GM18511 (cell line): ENCODE measurements at regions not wholly inside any gene's neighbourhood (a gene's known extent, or its start where the extent isn't known, plus 50 kb on each side); places are given as distances from the start of the nearest gene placed in this dataset.

ENCODE experiments used
- ATAC-seq: cut with Tn5 transposase; IDR thresholded peaks from one replicate; pipeline ENCODE4 v1.9.1; 2021; ENCODE audit warnings: mild to moderate bottlenecking, moderate library complexity; ENCODE audit not compliant: unreplicated experiment

DNA sequence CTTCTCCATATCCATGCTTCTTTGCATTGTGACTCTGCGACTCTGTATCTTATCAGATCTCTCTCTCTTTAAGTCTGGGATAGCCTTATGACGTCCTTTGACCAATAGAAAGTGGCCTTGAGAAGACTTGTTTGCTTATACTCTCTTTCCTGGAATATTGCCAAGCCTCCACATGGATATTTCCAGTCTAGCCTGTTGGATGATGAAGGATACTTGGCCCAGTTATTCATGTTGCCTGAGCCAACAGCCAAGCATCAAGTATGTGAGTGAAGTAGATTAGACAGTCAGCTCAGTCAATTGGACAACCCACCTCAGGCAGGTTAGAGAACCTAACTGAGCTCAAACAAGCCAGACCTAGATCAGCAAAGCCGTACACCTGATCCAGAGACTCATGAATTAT, 864.2 kb upstream of the MGAT4C start:
- ATAC-seq, result no peak

GRCh38 chr12:87119713-87120112, 863.5 kb upstream of the MGAT4C start:
- no peak for ATAC-seq

DNA sequence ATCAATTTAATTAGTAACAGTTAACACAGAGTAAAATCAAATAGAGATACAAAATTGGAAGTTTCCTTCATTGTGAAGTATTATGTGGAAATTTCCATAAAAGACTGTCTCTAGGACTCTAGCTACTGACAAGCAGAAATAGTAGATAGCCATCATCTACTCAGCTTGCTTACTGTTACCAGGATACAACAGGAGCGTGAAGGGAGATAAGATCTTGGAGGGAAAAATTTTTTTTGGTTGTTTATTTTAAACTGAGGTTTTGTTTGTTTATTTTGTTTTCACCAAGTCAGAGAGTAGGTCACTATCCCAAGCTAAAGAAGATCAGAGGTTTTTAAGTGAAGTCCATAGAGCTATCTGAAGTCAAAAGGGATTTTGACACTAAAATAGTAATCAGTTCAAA, 861.3 kb upstream of the MGAT4C start:
- ATAC-seq, result no peak

GRCh38 chr12:87116780-87117179, 860.6 kb upstream of the MGAT4C start:
- ATAC-seq, result no peak

GRCh38 chr12:87112571-87113345, 856.6 kb upstream of the MGAT4C start:
- ATAC-seq, result no peak

- no peak for ATAC-seq
These were observed 851.6 kb upstream of the MGAT4C start for GRCh38 chr12:87107766-87108165.

- no peak for ATAC-seq
These were observed 851.1 kb upstream of the MGAT4C start for GRCh38 chr12:87107270-87107669.

- no peak for ATAC-seq
These were observed 839.9 kb upstream of the MGAT4C start for GRCh38 chr12:87096082-87096585.

- ATAC-seq, result no peak
These were observed 838.2 kb upstream of the MGAT4C start for GRCh38 chr12:87094356-87094755.

- no peak for ATAC-seq
These were observed 836.2 kb upstream of the MGAT4C start for GRCh38 chr12:87092421-87092820.

DNA sequence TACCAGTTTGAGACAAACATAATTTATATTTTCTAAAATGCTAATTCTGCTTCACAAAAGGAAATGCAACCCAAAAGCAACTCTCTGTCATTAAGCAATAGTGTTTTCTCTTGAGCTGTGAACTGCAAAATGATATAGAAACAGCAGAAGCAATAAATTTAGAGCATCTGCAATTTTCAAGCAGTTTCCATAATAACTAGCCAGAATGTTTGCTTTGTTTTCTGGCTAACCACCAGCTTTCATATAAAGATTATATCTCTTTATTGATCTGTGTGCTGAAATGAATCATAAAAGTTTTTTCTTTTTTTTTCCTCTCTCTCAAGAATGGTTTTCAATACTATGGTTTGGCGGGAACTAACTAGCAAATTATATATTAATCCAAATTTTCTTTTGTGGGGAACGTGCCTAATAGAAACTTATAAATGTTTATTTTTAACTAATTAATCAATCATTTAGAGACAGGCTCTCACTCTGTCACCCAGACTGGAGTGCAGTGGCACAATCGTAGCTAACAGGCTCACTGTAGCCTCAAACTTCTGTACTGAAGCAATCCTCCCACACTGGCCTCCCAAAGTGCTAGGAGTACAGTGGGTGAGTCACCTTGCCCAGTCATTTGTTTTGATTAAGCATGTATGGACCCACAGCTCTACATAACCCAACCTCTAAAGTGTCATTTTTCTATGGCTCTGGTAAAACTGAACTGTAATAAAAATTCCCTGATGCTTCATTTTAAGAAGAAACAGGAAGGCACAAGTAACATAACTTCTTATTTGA, 830.1 kb upstream of the MGAT4C start:
- no peak for ATAC-seq

DNA sequence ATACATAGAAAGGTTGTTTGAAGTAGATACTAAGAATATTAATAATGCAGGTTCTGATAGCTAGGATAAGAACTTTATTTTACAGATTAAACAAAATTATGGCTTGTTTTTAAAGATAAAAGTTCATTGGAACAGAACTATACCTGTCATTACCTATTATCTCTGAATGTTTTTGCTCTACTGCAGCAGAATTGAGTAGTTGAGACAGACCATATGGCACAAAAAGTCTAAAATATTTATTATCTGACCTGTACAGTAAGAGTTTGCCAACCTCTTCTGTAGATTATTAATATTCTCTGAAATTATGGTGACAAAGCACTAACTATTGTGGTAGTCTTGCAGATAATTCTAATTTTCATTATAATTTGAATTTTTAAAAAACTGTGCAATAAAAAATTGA, 829.1 kb upstream of the MGAT4C start:
- ATAC-seq, result no peak

DNA sequence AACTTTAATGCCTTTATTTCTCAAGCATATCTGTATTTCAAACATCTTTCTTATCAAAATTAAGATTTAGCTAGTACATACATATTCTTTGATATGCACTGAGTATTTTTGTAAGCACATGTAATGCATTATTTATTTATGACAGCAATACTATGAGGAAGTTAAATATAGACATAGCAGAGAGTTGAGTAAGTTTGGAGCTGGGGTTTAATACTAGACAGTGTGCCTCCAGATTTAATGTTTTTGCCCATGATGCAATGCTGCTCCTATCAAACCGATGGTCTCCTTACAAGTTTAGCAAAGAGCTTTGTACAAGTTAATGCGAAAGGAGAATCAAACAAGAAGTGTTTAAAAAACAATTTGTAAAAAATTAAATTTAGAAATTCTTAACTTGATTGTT, 826.6 kb upstream of the MGAT4C start:
- no peak for ATAC-seq

- ATAC-seq, result no peak
These were observed 818.6 kb upstream of the MGAT4C start for GRCh38 chr12:87074781-87075180.

DNA sequence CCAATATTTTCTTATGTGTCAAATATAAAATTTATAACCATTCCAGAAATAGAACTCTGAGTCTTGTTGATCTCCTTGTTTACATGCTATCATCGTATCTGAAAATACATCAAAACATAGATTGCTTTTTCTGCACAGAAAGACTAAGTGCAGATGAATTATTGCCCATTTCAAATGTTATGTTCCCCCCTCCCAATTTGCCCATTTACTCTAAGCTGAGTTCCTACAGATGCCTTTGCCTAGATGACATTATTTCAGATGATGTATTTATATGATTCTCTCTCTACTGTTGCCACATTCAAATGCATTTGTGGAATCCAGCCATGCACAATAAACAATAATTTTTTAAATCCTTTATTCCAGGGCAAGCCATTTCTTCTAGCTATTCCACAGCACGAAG, 810.1 kb upstream of the MGAT4C start:
- ATAC-seq, result no peak

DNA sequence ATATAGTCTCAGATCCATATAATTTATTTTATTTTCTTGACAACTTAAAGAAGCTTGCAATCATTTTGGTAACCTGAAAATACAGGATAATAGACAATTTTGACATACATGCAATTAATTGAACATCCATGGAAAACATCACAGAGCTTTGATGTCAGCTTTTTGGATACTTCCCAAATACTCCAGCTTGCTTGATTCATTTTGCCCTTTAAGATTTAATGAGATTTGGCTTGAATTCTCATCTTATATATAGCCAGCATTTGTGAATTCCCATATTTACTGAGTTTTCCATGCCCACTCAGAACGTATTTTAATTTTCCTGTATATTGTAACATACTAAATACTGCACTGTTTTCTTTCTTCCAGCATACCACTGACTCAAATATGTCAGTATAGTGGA, 803.0 kb upstream of the MGAT4C start:
- no peak for ATAC-seq

DNA sequence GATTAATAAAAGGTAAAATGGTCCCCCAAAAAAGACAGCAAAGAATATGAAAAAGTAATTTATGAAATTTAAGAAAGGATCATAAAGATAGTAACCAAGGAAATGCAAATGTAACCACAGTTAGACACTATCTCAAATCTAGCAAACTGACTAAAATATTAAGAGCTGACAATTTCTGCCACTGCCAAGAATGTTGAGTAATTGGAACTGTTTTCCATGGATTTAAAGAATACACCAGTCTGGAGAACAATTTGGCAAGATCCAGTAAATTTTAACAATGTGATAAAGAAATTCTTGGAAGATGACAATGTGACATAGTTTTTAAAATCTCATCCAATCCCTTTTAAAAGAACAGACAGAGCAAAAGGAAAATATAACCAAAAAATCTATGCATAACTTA, 798.0 kb upstream of the MGAT4C start:
- ATAC-seq, result no peak

GRCh38 chr12:87051621-87052020, 795.4 kb upstream of the MGAT4C start:
- ATAC-seq, result no peak

DNA sequence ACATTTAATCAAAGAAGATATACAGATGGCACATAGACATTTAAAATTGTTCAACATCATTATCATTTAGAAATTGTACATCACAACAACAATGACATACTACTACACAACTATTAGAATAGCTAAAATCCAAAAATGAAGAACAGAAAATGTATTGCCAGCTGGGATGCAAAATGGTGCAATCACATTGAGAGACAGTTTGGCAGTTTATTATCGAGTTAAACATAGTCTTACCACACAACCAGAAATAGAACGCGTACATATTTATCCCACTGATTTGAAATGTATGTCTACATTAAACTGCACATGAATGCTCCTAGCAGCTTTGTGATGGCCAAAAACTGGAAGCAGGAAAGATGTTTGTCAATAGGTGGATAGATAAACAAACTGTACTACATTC, 791.5 kb upstream of the MGAT4C start:
- no peak for ATAC-seq

GRCh38 chr12:87039536-87039935, 783.3 kb upstream of the MGAT4C start:
- no peak for ATAC-seq

GRCh38 chr12:87038098-87038497, 781.9 kb upstream of the MGAT4C start:
- no peak for ATAC-seq

- no peak for ATAC-seq
These were observed 769.8 kb upstream of the MGAT4C start for GRCh38 chr12:87025976-87026375.
